OCI-LY7 (cell line): ENCODE measurements at regions not wholly inside any gene's neighbourhood (a gene's known extent, or its start where the extent isn't known, plus 50 kb on each side); places are given as distances from the start of the nearest gene placed in this dataset.

ENCODE experiments used
- BruUV-seq: library from RNA; stranded (reverse); fragments of 400-500 nt; replicated peaks from 2 replicates; lab custom pipeline; 2021; lab: Mats Ljungman, UMichigan
- CTCF ChIA-PET: fragments of 300-600 bp; sonication (Branson Sonifier 250); formaldehyde crosslinking; loops from one replicate; lab custom pipeline; 2022; ENCODE audit warnings: antibody characterized with exemption; ENCODE audit not compliant: unreplicated experiment; lab: Charles Lee
- POLR2A ChIA-PET: fragments of 300-600 bp; sonication (Branson Sonifier 250); formaldehyde crosslinking; loops from one replicate; lab custom pipeline; 2022; ENCODE audit warnings: antibody characterized with exemption; lab: Charles Lee
- DNase-seq: peaks from one replicate; pipeline ENCODE4 v3.0.0-alpha.2; 2015; ENCODE audit warnings: low spot score
- H2AFZ ChIP-seq: fragments of 200-600 bp; sonication (generic), shearing (Covaris generic); 2 replicates; pipeline ENCODE4 v1.6.1; 2014; ENCODE audit warnings: mild to moderate bottlenecking, antibody characterized with exemption, low read length, moderate library complexity
- H3K27ac ChIP-seq: fragments of 200-600 bp; sonication (generic); 2 replicates; pipeline ENCODE4 v1.5.1; 2014; ENCODE audit warnings: mixed run types, low read depth, mild to moderate bottlenecking, moderate library complexity, low read length, inconsistent platforms; ENCODE audit not compliant: poor library complexity, severe bottlenecking
- H3K36me3 ChIP-seq: fragments of 200-600 bp; sonication (generic); 2 replicates; pipeline ENCODE4 v1.6.1; 2014; ENCODE audit warnings: mild to moderate bottlenecking, antibody characterized with exemption, low read length, moderate library complexity, mixed read lengths; ENCODE audit not compliant: insufficient read depth
- H3K4me1 ChIP-seq: fragments of 200-600 bp; sonication (generic); 2 replicates; pipeline ENCODE4 v1.5.1; 2014; ENCODE audit warnings: mild to moderate bottlenecking, low read length; ENCODE audit not compliant: insufficient read depth, poor library complexity, severe bottlenecking
- H3K4me2 ChIP-seq: fragments of 200-600 bp; sonication (generic); 2 replicates; pipeline ENCODE4 v1.6.1; 2014; ENCODE audit warnings: mild to moderate bottlenecking, low read length
- H3K4me3 ChIP-seq: fragments of 200-600 bp; sonication (generic); 2 replicates; pipeline ENCODE4 v1.5.1; 2014; ENCODE audit warnings: mild to moderate bottlenecking, low read depth, low read length; ENCODE audit not compliant: poor library complexity, severe bottlenecking
- H3K79me2 ChIP-seq: fragments of 200-600 bp; sonication (generic); 2 replicates; pipeline ENCODE4 v1.6.1; 2016; ENCODE audit warnings: low read depth, mild to moderate bottlenecking, low read length, moderate library complexity, mixed read lengths; ENCODE audit not compliant: insufficient read depth
- H3K9me2 ChIP-seq: fragments of 200-600 bp; sonication (generic); 2 replicates; pipeline ENCODE4 v1.6.1; 2016; ENCODE audit warnings: mild to moderate bottlenecking, low read length, mixed read lengths; ENCODE audit not compliant: insufficient read depth
- H3K9me3 ChIP-seq: fragments of 200-600 bp; sonication (generic); 2 replicates; pipeline ENCODE4 v1.6.1; 2014; ENCODE audit warnings: mild to moderate bottlenecking, mixed run types, low read length, mixed read lengths
- H4K20me1 ChIP-seq: fragments of 200-600 bp; sonication (generic); 2 replicates; pipeline ENCODE4 v1.6.1; 2014; ENCODE audit warnings: mild to moderate bottlenecking, antibody characterized with exemption, low read length, moderate library complexity, mixed read lengths; ENCODE audit not compliant: insufficient read depth
- EZH2phosphoT487 ChIP-seq: fragments of 200-600 bp; sonication (generic); IDR thresholded peaks from 2 replicates; pipeline ENCODE4 v1.6.1; 2018; ENCODE audit warnings: low read depth, borderline replicate concordance, mild to moderate bottlenecking, mixed run types, antibody characterized with exemption, low read length, moderate library complexity, mixed read lengths
- intact Hi-C: fragments of 100-400 bp; cut with micrococcal nuclease; formaldehyde crosslinking; loops from one replicate; pipeline ENCODE4 v1.10.0; 2022; ENCODE audit not compliant: unreplicated experiment
- TF ChIP-seq, protein P1 (sequence below): fragments of 200-600 bp; sonication (generic); conservative IDR thresholded peaks from 2 replicates; pipeline ENCODE4 v1.5.1; 2014; ENCODE audit warnings: mild to moderate bottlenecking, antibody characterized with exemption, low read length, moderate library complexity, mixed read lengths

DNA sequence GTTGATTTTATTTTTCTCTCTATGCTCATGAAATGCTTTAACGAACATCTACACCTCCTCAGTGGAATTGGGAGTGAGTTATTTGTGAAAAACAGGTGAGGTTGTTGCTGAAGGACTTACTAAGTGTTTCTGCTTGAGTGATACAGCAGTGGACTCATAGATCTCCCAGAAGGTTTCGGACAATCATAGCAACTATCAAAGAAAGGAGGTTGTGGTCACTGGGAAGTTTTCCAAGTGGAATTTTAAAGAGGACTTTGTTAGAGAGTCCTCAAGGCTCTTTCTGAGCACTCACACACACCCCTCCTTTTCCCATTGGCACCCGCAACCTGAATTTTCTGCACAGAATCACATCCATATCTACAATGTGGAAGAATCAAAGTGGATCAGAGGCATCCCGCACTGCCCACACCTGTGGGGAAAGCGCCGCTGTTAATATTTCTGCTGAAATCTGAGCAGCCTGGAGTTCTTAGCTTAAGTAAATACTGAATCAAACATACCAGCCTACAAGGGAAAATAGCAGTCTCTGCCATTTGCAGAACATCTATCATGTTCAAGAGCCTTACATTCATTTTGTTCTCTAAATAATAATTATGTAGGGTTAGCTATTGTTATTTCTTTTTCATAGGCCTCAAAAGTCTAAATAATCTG is 719.4 kb downstream of the DIAPH3 start:
- BruUV-seq = no TSS peak
- H3K4me1 ChIP-seq = no peaks in the 10 kb centered on the region
- no peaks in the 10 kb centered on the region for H3K9me3 ChIP-seq
- no peaks in the 10 kb centered on the region for H3K79me2 ChIP-seq
- H3K9me2 ChIP-seq = no peaks in the 10 kb centered on the region
- no peak for DNase-seq
- H3K36me3 ChIP-seq = no peaks in the 10 kb centered on the region
- TF ChIP-seq, protein P1, sequence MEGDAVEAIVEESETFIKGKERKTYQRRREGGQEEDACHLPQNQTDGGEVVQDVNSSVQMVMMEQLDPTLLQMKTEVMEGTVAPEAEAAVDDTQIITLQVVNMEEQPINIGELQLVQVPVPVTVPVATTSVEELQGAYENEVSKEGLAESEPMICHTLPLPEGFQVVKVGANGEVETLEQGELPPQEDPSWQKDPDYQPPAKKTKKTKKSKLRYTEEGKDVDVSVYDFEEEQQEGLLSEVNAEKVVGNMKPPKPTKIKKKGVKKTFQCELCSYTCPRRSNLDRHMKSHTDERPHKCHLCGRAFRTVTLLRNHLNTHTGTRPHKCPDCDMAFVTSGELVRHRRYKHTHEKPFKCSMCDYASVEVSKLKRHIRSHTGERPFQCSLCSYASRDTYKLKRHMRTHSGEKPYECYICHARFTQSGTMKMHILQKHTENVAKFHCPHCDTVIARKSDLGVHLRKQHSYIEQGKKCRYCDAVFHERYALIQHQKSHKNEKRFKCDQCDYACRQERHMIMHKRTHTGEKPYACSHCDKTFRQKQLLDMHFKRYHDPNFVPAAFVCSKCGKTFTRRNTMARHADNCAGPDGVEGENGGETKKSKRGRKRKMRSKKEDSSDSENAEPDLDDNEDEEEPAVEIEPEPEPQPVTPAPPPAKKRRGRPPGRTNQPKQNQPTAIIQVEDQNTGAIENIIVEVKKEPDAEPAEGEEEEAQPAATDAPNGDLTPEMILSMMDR = no peak
- no peak for TF ChIP-seq EZH2phosphoT487
- no peaks in the 10 kb centered on the region for H4K20me1 ChIP-seq
- POLR2A ChIA-PET = no interaction called here
- no peak overlapping the region for H3K4me3 ChIP-seq
- no peak overlapping the region for H2AFZ ChIP-seq
- CTCF ChIA-PET = no interaction called here
- intact Hi-C loops = no loop called here
- H3K27ac ChIP-seq = no peak overlapping the region
- H3K4me2 ChIP-seq = no peak overlapping the region

DNA sequence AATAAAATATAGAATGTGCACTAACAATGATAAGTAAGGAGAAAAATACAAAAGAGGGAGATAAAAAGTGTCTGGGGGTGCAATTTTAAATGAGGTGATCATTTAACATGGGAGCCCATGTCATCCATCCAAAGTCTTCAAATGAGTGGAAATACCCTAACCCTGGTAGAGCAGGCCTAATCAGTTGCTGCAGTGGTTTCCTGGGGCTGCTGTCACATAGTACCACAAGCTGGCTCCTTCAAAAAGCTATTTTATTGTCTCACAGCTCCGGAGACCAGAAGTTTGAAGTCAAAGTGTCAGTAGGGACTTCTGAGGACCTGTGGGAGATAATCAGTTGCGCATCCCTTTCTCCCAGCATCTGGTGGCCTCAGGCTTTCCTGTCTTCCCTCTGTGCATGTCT is 717.9 kb downstream of the DIAPH3 start:
- TF ChIP-seq, protein P1 = no peak
- no peak for TF ChIP-seq EZH2phosphoT487
- CTCF ChIA-PET = no interaction called here
- no TSS peak for BruUV-seq
- H4K20me1 ChIP-seq = no peaks in the 10 kb centered on the region
- H3K4me3 ChIP-seq = no peak overlapping the region
- no peak for DNase-seq
- H3K4me2 ChIP-seq = no peak overlapping the region
- H3K36me3 ChIP-seq = no peaks in the 10 kb centered on the region
- no peaks in the 10 kb centered on the region for H3K9me3 ChIP-seq
- H3K9me2 ChIP-seq = no peaks in the 10 kb centered on the region
- no peaks in the 10 kb centered on the region for H3K79me2 ChIP-seq
- H3K27ac ChIP-seq = no peak overlapping the region
- intact Hi-C loops = no loop called here
- H3K4me1 ChIP-seq = no peaks in the 10 kb centered on the region
- H2AFZ ChIP-seq = no peak overlapping the region
- POLR2A ChIA-PET = no interaction called here

DNA sequence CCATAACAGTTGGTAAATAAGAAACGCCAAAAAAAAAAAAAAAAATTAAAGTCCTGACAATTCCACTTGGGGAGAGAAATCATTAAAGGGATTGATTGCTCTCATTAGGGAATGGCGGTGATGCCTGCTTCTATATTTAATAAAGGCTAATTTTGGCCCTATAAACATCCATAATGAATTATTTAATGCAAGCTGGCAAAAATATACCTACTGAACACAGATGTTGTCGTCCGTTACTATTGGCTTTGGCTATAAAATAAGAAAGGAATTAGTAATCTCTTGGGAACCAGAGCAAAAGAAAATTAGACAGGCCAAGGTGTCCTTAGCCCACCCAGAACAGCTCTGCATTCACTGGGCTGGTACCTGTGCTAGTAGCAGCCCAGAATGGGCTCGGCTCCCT is 717.3 kb downstream of the DIAPH3 start:
- Histone ChIP-seq H3K27ac (no peak overlapping the region), H3K4me2 (no peak overlapping the region), H3K4me3 (no peak overlapping the region), H4K20me1 (no peaks in the 10 kb centered on the region), H3K79me2 (no peaks in the 10 kb centered on the region), H2AFZ (no peak overlapping the region), H3K36me3 (no peaks in the 10 kb centered on the region), H3K4me1 (no peaks in the 10 kb centered on the region), H3K9me3 (no peaks in the 10 kb centered on the region), H3K9me2 (no peaks in the 10 kb centered on the region)
- CTCF ChIA-PET = no interaction called here
- POLR2A ChIA-PET = interaction anchor here (0.7 to 0.8 kb wide), 3 partner anchors 12 to 265 kb away, joined by 3 to 5 read pairs (median 5); no protein-coding TSS in a partner anchor
- BruUV-seq = no TSS peak
- DNase-seq = no peak
- intact Hi-C loops = no loop called here
- TF ChIP-seq, protein P1 = no peak
- no peak for TF ChIP-seq EZH2phosphoT487
